ENCODE measurements at regions not wholly inside any gene's neighbourhood (a gene's known extent, or its start where the extent isn't known, plus 50 kb on each side); places are given as distances from the start of the nearest gene placed in this dataset.

- TF ChIP-seq CTCF (IDR thresholded peaks at IDR 0.05; ENCODE audit: low read depth, low read length, missing control alignments), result no peak
- no peak for DNase-seq (ENCODE audit: low read depth)
- no peak overlapping the region for H3K4me3 ChIP-seq (ENCODE audit: low read depth, low read length)
Observed at GRCh38 chr3:178381971-178382448, 154.2 kb upstream of the KCNMB2 start.

- TF ChIP-seq CTCF (IDR thresholded peaks at IDR 0.05; ENCODE audit: low read depth, low read length, missing control alignments), result no peak
- H3K4me3 ChIP-seq (ENCODE audit: low read depth, low read length), result no peak overlapping the region
- DNase-seq (ENCODE audit: low read depth), result no peak
Observed at GRCh38 chr3:178382449-178383061, 153.7 kb upstream of the KCNMB2 start.

GRCh38 chr3:178384321-178385230, 151.7 kb upstream of the KCNMB2 start:
- no peak for DNase-seq (ENCODE audit: low read depth)
- no peak for TF ChIP-seq CTCF (IDR thresholded peaks at IDR 0.05; ENCODE audit: low read depth, low read length, missing control alignments)
- no peak overlapping the region for H3K4me3 ChIP-seq (ENCODE audit: low read depth, low read length)

- no peak for DNase-seq (ENCODE audit: low read depth)
- peak; percentile 60 for TF ChIP-seq CTCF (IDR thresholded peaks at IDR 0.05; ENCODE audit: low read depth, low read length, missing control alignments)
- H3K4me3 ChIP-seq (ENCODE audit: low read depth, low read length), result no peak overlapping the region
Observed at GRCh38 chr3:178385280-178385952, 150.8 kb upstream of the KCNMB2 start.

- no peak overlapping the region for H3K4me3 ChIP-seq (ENCODE audit: low read depth, low read length)
- no peak for DNase-seq (ENCODE audit: low read depth)
- no peak for TF ChIP-seq CTCF (IDR thresholded peaks at IDR 0.05; ENCODE audit: low read depth, low read length, missing control alignments)
Observed at GRCh38 chr3:178386401-178386800, 149.8 kb upstream of the KCNMB2 start.

- TF ChIP-seq CTCF (IDR thresholded peaks at IDR 0.05; ENCODE audit: low read depth, low read length, missing control alignments), result no peak
- no peak for DNase-seq (ENCODE audit: low read depth)
Observed at GRCh38 chr3:178386880-178387279, 149.4 kb upstream of the KCNMB2 start.

More at GRCh38 chr3:178386880-178387279, 149.4 kb upstream of the KCNMB2 start:
- H3K4me3 ChIP-seq (ENCODE audit: low read depth, low read length), result no peak overlapping the region

All from GM12864 (cell line).